DMS153 treated with DMSO at 0.1 percent for 48 hours (cell line): ENCODE measurements at regions not wholly inside any gene's neighbourhood (a gene's known extent, or its start where the extent isn't known, plus 50 kb on each side); places are given as distances from the start of the nearest gene placed in this dataset.
"Not testable (repeated sequence)": the region's sequence is repeated elsewhere in the genome, so short reads cannot be mapped to it uniquely, and the experiment has no call there.

Experiments
- DNase-seq: peaks from one replicate; lab custom pipeline; 2025; ENCODE audit not compliant: unreplicated experiment; lab: John Stamatoyannopoulos, UW

DNA sequence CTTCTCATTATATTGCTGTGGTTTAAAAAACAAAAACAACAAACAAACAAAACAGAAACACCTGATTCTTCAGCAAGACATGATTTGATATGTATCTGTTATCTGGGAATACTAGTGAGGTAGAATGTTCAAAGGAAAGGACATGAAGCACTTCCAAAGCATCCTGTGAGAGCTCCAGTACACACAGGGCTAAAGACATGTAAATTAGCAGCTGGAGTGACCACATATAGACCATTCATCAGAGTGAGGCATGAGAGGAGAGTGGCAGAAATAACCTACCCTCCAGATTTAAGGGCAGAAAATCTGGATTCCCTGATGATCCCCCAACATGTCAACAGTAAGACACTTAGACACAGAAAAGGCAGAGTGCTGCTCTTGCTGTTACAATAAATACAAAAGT is 260.5 kb upstream of the CHRM3 start:
- DNase-seq, result no peak

DNA sequence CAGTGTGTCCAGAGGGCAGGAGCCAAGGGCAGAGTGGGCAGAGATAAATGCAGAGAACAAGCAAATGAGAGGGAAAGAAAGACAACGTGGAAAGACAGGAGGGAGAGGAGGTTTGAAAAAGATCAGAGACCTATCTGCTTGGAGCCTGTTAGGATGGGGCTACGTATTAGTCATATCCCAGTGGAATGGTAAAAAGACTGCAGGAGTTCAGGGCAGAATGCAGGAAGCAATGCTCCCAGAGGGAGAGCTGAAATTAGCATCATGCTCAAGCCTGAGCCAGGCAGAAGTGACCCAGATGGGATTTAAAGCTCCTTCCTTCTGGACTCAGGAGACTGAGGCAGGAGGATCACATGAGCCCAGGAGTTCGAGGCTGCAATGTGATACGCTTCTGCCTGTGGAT is 261.3 kb upstream of the CHRM3 start:
- DNase-seq, result no peak

DNA sequence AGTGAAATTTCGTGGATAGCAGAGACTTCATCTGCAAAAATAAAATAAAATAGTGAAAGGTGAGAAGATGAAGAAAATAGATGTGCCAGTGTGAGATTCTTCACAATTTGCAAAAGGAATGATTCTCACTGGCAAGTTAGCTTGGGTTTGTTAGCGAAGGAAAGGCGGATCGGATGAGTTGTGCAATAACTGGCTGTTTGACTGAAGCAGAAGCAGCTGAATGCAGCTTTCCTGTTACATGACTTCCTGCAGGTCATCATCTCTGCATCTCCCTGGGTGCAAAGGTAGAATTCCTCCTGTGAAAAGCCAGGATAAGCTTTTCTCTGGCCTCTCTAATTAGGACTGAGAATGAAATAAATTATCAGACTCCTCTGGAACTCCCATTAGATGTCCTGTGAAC is 263.1 kb upstream of the CHRM3 start:
- no peak for DNase-seq

DNA sequence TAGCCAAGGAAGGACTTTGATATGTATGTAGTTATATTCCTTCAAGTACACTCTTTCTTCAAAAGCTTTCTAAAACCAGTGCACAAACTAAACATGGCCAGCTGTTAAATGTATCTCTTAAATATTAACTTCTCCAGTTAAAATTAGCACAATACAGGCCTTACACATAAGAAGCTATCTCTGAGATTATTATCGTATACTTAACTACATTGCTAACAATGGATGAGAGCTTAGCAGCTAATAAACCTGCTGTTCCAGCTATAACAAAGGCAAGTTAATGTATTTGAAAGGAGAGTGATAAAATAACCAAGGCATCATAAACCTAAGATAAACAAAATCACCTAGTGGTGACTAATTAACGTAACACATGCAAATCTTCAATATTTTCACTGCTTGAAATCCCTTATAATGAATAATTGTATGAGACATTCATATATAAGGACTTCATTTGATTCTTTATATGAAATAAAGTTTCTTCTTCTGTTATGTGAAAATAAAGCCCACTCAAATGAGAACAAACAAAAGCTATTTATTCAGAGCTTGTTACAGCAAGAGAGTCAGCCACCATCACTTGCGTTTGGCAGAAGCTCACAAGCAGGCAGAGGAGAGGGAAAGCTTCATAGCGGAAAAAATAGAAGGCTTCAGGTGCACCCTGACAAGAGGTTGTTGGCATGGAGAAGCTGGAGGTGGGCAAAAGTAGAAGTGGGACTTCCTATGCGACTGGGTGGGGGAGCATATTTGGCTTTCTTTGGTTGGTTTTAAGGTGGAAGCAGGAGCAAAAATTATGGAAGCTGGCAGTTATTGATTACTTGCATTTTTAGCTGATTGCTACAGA is 274.1 kb upstream of the CHRM3 start:
- DNase-seq, result peak; percentile 59

DNA sequence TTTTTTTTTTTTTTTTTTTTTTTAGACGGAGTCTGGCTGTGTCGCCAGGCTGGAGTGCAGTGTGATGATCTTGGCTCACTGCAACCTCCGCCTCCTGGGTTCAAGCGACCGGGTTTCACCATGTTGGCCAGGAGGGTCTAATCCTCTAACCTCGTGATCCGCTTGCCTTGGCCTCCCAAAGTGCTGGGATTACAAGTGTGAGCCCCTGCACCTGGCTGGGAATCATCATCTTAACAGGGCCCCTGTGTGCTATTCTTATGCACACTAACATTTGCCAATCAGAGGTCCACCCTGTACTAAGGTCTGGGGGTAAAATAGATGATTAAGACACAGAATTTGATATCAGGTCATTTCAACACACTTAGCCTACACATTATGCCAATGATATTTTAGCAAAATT is 278.7 kb upstream of the CHRM3 start:
- DNase-seq, result no peak

DNA sequence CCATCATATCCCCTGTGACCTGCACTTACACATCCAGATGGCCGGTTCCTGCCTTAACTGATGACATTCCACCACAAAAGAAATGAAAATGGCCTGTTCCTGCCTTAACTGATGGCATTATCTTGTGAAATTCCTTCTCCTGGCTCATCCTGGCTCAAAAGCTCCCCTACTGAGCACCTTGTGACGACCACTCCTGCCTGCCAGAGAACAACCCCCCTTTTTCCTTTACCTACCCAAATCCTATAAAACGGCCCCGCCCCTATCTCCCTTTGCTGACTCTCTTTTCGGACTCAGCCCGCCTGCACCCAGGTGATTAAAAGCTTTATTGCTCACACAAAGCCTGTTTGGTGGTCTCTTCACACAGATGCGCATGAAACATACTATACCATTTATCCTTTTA is 279.7 kb upstream of the CHRM3 start:
- not testable (repeated sequence) for DNase-seq

DNA sequence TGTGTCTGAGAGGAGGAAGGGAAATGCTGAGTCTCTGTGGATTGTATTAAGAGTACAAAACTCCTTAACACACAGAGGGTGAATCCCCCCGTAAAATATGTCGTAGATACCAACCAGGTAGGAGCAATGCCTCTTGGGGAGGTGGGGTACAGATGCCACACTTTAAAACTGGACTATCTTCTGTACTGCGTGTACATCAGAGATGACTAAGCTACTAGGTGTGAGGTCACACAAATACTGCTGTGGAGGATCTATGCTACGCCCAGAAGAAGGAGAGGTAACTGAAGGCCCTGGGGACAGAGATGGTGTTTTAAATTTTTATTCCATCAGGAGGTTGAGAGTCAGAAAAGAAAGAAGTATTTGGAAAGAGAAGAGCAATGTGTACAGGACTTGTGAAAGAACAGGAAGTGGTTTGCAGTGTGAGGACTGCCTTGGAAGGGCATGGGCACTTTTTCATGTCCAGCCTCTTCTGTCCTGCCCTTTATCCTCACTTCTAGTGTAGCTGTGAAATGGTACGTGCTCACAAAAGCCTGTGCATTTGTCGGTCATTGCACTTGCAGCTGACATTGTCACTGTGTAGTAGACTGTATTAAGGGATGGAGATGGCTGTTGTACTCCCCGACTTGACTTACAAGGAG is 287.8 kb upstream of the CHRM3 start:
- DNase-seq, result no peak

DNA sequence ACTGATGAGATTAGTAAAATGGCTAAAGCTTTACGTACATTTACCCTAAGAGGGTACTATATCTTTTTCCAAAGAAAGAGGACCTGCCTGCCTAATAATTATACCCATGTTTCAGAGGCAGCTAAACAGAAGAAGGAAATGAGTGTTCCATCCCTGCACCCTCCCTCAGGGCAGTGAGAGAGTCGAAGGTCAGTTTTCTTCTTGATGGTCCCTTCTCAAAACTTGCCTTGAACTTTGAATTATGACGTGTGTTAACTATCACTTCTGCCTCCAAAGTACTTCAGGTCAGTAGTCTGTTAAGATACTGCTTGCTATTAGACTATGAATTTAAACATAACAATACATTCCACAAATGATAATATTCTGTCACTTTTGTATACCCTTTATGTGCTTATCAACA is 294.8 kb upstream of the CHRM3 start:
- DNase-seq, result no peak

DNA sequence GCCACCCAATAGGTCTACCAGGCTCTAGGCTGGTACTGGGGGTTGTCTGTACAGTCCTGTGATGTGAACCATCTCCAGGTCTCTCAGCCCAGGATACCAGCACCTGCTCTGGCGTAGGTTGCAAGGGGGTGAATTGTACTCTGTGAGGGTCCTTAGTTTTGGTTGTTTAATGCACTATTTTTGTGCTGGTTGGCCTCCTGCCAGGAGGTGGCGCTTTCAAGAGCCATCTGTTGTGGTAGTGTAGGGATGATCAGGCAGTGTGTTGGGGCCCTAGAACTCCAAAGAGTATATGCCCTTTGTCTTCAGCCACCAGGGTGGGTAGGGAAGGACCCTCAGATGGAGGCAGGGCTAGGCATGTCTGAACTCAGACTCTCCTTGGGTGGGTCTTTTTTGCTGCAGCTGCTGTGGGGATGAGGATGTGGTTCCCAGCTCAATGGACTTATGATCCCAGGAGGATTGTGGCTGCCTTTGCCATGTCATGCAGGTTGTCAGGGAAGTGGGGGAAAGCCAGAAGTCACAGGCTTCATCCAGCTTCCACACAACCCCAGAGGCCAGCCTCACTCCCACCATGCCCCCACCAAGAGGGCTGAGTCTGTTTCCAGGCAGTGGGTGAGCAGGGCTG is 301.8 kb upstream of the CHRM3 start:
- no peak for DNase-seq

DNA sequence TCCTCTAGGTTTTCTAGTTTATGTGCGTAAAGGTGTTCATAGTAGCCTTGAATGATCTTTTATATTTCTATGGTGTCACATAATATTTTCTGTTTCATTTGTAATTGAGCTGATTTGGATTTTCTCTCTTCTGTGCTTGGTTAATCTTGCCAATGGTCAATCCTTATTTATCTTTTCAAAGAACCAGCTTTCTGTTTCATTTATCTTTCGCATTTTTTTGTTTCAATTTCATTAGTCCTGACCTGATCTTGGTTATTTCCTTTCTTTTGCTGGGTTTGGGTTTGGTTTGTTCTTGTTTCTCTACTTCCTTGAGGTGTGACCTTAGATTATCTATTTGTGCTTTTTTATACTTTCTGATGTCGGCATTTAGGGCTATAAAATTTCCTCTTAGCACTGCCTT is 304.4 kb upstream of the CHRM3 start:
- not testable (repeated sequence) for DNase-seq

DNA sequence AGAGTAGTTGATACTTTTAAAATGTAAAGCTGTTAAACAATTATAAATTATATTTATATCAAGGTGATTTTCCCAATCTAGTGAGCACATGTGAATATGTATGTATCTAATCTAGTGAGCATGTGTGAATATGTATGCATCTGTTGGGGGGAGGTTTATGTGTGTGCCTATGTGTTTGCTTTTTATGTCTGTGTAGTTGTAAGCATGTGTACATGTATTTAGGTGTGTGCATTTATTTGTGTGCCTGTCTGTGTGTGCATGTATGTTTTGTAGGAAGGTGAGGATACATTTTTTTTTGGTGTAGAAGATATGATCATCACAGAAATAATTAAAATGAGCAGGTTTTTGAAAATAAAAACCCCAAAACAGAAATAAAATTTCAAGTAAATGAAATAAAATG is 318.9 kb upstream of the CHRM3 start:
- no peak for DNase-seq

DNA sequence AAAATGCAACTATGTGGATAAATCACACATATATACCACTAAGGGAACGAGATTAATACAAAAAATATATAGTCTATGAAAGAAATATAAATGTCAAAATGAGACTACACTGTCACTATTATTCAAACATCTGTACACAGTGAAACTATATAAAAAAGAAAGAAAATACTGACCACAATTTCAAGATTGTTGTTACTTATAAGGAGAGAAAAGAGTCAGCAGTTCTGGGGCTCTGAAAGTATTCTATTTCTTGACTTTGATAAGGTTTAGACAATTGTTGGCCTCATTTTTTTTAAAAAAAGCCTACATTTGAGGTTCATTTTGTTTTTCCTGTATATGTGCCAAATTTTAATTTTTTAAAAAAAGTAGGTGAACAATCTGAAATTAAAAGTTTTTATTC is 319.3 kb upstream of the CHRM3 start:
- DNase-seq, result no peak

DNA sequence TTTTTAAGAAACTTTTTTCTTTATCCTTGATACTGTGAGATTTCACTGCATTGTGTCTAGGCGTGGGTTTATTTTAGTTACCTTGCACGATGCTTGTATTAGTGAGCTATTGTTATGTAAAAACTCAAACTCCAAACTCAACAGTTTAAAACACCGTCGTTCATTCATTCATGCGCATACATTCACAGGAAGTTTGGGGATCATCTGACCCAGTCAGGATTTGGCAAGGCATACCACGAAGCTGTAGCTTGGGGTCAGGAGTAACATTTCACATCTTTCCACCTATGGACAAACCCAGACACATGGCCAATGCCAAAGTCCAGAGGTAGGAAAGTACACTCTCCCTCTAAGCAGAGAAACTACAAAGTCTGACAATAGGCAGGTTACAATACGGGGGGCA is 324.6 kb upstream of the CHRM3 start:
- DNase-seq, result no peak

DNA sequence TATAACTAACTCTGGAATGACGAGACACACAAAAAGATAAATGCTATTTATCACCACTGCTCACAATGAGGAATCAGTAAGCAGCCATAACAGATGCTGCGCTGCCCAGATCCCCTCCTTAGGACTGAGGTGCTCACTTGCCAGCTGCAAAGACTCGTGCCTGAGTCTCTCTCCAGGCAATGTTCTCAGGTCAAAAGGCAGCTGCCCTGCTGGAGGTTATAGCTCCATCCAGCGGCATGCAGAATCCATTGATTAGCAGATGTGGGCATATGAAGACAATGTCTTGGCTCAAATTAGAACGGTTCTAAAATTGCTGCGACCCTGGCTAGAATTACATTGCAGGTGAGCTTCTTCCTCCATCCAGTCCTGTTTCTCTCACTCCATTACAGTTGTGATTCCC is 328.2 kb upstream of the CHRM3 start:
- no peak for DNase-seq

DNA sequence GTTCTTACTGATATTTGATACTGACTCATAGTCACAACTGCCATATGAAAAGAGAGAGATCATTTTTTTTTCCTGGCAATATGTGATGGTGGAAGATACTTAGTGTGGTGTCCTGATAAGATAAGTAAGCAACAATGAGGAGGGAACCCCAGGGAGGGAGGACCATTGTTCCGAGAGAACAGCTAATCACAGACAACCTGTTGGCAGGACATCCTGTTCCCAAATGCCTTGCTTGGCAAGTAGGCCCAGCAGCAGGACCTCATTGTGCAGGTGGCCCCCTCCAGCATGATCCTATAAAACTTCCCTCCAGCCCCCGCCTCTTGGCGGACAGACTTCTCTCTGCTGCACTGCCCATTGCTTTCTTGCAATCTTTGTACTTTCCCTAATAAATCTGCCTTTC is 329.4 kb upstream of the CHRM3 start:
- DNase-seq, result no peak

DNA sequence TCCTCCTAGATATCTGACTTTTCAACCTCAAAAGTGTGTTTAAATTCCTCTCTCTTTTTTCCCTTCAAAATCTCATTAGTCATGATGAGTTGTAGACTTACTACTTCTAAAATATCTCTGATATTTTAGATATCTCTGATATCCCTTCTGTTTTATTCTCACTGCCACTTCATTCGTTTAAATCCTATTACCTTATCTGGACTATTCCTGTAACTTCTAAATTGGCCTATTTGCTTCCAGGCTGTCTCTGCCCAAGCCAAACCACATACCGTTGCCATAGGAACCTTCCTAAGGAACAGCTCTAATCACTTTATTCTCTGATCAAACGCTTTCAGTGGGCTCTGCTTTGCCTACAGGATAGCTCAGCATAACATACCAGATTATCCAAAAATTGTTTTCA is 333.1 kb upstream of the CHRM3 start:
- no peak for DNase-seq

DNA sequence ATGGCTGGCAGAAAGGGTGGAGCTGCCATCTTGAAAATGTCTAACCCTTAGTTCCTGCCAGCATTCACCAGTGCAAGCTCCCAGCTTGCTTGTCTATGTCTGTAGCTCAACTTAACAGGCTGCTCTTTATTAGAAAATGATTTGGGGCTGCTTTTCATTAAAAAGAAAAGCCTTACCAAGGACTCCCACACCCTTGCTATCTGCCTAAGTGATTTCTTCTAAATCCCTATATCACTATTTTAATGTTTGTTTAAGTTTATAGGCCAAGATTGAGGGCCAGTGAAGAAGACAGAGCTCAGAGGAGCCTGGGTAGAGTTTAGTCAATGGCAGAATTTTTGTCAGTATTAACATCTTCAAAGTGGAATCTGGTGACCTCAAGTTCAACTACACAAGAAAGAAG is 336.8 kb upstream of the CHRM3 start:
- DNase-seq, result no peak

DNA sequence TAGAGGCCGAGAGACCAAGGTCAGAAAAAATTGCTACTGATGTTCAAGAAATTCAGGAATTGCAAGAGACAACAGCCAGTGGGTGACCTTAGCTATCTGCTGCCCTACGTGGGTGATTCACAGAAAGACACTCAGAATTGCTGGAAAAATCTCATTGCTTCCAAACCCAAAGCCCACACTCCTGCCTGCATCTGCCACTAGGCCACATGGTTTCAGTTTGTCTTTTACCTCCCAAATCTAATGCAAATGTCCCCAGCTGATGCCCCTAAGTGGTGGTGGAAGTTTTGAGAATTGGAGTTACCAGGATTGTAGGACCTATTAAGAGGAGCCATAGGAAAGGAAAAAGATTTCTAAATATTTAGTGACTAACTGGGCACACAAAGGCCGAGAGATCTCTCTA is 341.5 kb upstream of the CHRM3 start:
- DNase-seq, result no peak

DNA sequence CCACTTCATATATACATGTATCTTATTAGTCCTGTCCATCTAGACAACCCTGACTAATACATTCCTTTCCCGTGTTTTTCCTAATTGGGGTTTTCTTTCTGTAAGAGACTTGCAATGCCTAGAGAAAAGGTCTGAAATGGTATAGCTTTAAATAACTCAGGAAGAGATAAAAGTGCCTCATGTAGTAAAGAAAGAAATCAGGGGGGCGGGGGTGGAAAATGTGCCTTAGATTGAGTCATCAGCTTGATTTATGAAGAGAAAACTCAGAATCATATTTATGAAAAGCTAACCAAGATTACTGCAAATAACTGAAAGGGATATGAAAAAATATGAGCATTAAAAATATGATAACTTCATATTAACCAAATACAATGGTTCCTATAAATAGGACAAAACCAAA is 345.8 kb upstream of the CHRM3 start:
- DNase-seq, result no peak

DNA sequence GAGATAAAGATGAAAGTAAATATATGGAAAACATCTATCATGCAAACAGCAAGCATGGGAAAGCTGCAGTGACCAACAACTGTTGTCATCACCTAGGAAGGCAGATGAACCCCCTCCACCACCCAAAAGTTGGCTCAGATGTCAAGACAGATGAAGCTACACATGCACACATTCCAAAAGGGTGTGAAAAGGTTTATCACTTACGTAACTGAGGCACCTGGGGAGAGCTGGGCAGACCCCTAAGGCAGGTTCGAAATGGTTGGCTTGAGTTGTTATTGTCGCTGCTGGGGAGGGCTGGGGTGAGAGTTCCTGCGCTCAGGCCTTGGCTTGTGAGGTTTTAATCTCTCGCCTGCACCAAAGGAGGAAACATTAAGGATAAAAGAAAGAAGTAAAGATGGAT is 355.1 kb upstream of the CHRM3 start:
- DNase-seq, result no peak

DNA sequence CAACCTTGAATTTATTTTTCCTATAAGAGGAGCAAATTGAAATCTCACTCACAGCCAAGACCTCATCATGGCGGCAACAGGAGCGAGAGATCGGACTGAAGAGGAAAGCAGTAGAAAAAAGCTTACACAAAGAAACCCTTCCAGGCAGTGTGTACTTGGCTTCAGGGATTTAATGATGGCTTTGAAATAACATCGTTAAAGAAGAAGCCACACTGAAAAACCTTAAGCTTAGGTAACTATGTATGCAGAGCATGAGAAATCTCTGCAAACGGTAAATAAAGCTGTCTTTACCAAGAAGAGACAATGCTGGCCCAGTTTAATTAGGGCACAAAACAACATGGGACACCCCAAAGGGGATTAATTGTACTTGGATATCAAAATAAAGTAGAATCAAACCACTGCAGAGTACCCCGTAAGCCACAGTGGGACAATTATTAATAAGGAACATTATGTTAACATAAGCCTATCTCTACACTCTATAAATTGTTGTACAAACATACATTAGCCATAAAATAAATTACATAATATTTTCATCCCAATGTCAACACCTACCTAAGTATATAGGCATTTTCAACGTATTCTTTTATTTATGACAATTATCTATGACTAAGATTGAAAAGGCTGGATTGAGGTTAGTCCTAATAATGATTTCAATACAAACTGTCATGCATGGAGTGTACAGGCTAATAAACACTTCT is 360.2 kb upstream of the CHRM3 start:
- DNase-seq, result no peak

DNA sequence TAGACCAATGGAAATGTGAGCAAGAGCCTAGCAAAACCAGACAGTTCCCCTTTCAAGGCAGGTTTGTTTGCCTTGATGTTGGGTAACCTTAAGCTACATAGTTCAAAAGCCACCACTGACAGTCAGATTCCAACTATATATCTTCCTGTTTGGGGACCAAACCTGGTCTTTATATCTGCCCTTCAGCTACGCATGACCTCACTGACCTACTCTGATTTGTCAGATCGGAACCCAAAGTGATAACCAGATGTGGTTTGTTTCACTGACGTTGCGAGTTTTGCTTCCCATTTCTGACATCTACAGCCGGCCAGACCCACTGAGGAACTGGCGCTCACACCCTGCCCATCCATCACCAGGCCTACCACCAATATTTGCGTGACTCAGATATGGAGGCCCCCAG is 361.1 kb upstream of the CHRM3 start:
- no peak for DNase-seq
